ENCODE measurements at regions not wholly inside any gene's neighbourhood (a gene's known extent, or its start where the extent isn't known, plus 50 kb on each side); places are given as distances from the start of the nearest gene placed in this dataset.

GRCh38 chr6:837380-837779 is 144.4 kb upstream of the EXOC2 start:
- TF ChIP-seq CTCF (conservative IDR thresholded peaks at IDR 0.05 in 1 of 2, IDR thresholded peaks at IDR 0.05 in 1 of 2; ENCODE audit: low read depth in 1 of 2, low read length in 2 of 2) (no peak), EZH2 (IDR thresholded peaks at IDR 0.05; ENCODE audit: low read length, missing control alignments) (no peak)
